Stimulated activated CD4-positive, alpha-beta T cell treated with anti-CD3 and anti-CD28 coated beads, TNF-alpha, amount 100 ng/mL, for 1 hour (primary cell): ENCODE measurements at regions not wholly inside any gene's neighbourhood (a gene's known extent, or its start where the extent isn't known, plus 50 kb on each side); places are given as distances from the start of the nearest gene placed in this dataset.
"Not testable (repeated sequence)": the region's sequence is repeated elsewhere in the genome, so short reads cannot be mapped to it uniquely, and the experiment has no call there.

ENCODE experiments used
- DNase-seq, 3 donors: peaks; one replicate each; pipeline ENCODE4 v3.0.0-alpha.2; 2020; ENCODE audit warnings: low read depth in 3 of 3, low spot score in 1 of 3

GRCh38 chr1:242641461-242641860 lies 117.0 kb upstream of the PLD5 start:
- no peak for DNase-seq

- DNase-seq = no peak
Observed at GRCh38 chr1:242639104-242639503, 114.6 kb upstream of the PLD5 start.

GRCh38 chr1:242634732-242635131 lies 110.2 kb upstream of the PLD5 start:
- DNase-seq = no peak

- DNase-seq = no peak
Observed at GRCh38 chr1:242629396-242629795, 104.9 kb upstream of the PLD5 start.

GRCh38 chr1:242623756-242624155 lies 99.3 kb upstream of the PLD5 start:
- DNase-seq = no peak

- no peak for DNase-seq
Observed at GRCh38 chr1:242623119-242623518, 98.6 kb upstream of the PLD5 start.

- no peak for DNase-seq
Observed at GRCh38 chr1:242613266-242613815, 88.8 kb upstream of the PLD5 start.

- no peak for DNase-seq
Observed at GRCh38 chr1:242610209-242610608, 85.7 kb upstream of the PLD5 start.

- DNase-seq = no peak
Observed at GRCh38 chr1:242605521-242605920, 81.0 kb upstream of the PLD5 start.

- no peak for DNase-seq
Observed at GRCh38 chr1:242602001-242602400, 77.5 kb upstream of the PLD5 start.

- not testable (repeated sequence) for DNase-seq
Observed at GRCh38 chr1:242593756-242594155, 69.3 kb upstream of the PLD5 start.

GRCh38 chr1:242586360-242586680 lies 61.8 kb upstream of the PLD5 start:
- DNase-seq = no peak

GRCh38 chr1:242585616-242586359 lies 61.3 kb upstream of the PLD5 start:
- no peak for DNase-seq

- no peak for DNase-seq
Observed at GRCh38 chr1:242582669-242583068, 58.2 kb upstream of the PLD5 start.

GRCh38 chr1:242579528-242580235 lies 55.2 kb upstream of the PLD5 start:
- no peak for DNase-seq
